ENCODE measurements at regions not wholly inside any gene's neighbourhood (a gene's known extent, or its start where the extent isn't known, plus 50 kb on each side); places are given as distances from the start of the nearest gene placed in this dataset.

- Histone ChIP-seq H3K27me3 (ENCODE audit: control insufficient read depth, insufficient read depth) (no peaks in the 10 kb centered on the region), H3K4me1 (ENCODE audit: control insufficient read depth, insufficient read depth, low read length) (no peaks in the 10 kb centered on the region), H3K4me3 (ENCODE audit: low read length) (no peak overlapping the region), H3K9me3 (ENCODE audit: control insufficient read depth, low read length) (no peaks in the 10 kb centered on the region), H3K27ac (ENCODE audit: low read length) (no peak overlapping the region)
- no peak for DNase-seq
- intact Hi-C loops (cut with DNase I): loop anchor here in 2 of 4 donors (10.0 kb wide), 2 partner anchors 53 to 107 kb away; partner anchors contain the start of genes CAPZB (in 1 of the 2) and NBL1 (in 1 of the 2)
- WGBS: 81% methylated on average over 5 of the region's 5 CpGs
- ATAC-seq: no peak
These were observed 52.5 kb upstream of the NBL1 start for GRCh38 chr1:19591482-19592091.

GRCh38 chr1:19585507-19585906, 58.6 kb upstream of the NBL1 start:
- ATAC-seq (no peak), DNase-seq (no peak)
- no peaks in the 10 kb centered on the region for H3K27me3 ChIP-seq (ENCODE audit: control insufficient read depth, insufficient read depth)
- 97% methylated on average over 1 of the region's 1 CpG for WGBS
- H3K4me1 ChIP-seq (ENCODE audit: control insufficient read depth, insufficient read depth, low read length): no peaks in the 10 kb centered on the region
- no peaks in the 10 kb centered on the region for H3K9me3 ChIP-seq (ENCODE audit: control insufficient read depth, low read length)
- no peak overlapping the region for H3K27ac ChIP-seq (ENCODE audit: low read length)
- no peak overlapping the region for H3K4me3 ChIP-seq (ENCODE audit: low read length)
- intact Hi-C loops (cut with DNase I): no loop called here

DNA sequence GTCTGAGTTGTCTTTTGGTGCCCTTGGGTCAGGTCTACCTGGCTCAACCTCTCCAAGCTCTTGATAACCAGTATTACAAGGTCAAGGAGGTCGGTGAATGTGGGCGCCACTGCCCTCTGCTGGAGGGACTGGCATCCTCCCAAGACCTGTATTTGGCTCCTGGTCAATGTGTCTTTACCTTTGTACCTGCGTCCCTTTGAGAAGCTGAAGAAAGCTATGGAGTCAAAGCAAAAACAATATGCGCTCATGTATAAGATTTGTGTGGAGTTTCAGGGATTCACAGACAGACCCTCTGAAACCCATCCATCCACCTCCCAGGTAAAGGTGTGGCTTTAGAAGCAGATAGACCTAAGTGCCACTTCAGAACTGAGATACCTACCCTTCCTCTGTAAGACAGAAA, 61.8 kb upstream of the NBL1 start:
- DNase-seq (peak; percentile 29 to 75 (median 75)), ATAC-seq (peak in 1 of 2 donors; percentile 43)
- 42% methylated on average over 4 of the region's 4 CpGs for WGBS
- no peak overlapping the region for H3K4me3 ChIP-seq (ENCODE audit: low read length)
- no peaks in the 10 kb centered on the region for H3K4me1 ChIP-seq (ENCODE audit: control insufficient read depth, insufficient read depth, low read length)
- H3K27me3 ChIP-seq (ENCODE audit: control insufficient read depth, insufficient read depth): no peaks in the 10 kb centered on the region
- H3K27ac ChIP-seq (ENCODE audit: low read length): no peak overlapping the region
- H3K9me3 ChIP-seq (ENCODE audit: control insufficient read depth, low read length): no peaks in the 10 kb centered on the region
- intact Hi-C loops (cut with DNase I): no loop called here

- DNase-seq (no peak), ATAC-seq (no peak)
- H3K4me3 ChIP-seq (ENCODE audit: low read length): no peak overlapping the region
- intact Hi-C loops (cut with DNase I): no loop called here
- H3K4me1 ChIP-seq (ENCODE audit: control insufficient read depth, insufficient read depth, low read length): no peaks in the 10 kb centered on the region
- H3K27me3 ChIP-seq (ENCODE audit: control insufficient read depth, insufficient read depth): no peaks in the 10 kb centered on the region
- H3K9me3 ChIP-seq (ENCODE audit: control insufficient read depth, low read length): no peaks in the 10 kb centered on the region
- 92% methylated on average over 7 of the region's 7 CpGs for WGBS
- H3K27ac ChIP-seq (ENCODE audit: low read length): no peak overlapping the region
These were observed 62.7 kb upstream of the NBL1 start for GRCh38 chr1:19581381-19581780.

DNA sequence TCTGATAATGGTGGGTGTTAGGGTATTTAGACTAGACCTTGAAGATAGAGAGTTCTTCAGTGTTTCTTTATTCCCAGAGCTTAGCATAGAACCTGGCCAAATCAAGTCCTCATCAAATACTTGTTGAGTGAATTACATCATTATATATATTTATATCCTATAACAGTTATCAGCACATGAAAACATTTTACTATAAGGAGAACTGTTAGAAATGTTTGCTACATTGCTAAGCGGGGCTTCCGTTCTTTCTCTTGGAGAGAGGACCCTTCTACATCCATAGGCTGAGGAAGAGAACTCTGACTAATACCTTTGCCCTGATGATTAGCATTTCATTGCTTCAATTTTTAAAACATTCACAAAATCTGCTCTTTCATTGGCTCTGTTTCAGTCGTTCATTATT, 66.5 kb upstream of the NBL1 start:
- ATAC-seq (no peak), DNase-seq (no peak)
- Histone ChIP-seq H3K9me3 (ENCODE audit: control insufficient read depth, low read length) (no peaks in the 10 kb centered on the region), H3K4me3 (ENCODE audit: low read length) (no peak overlapping the region), H3K4me1 (ENCODE audit: control insufficient read depth, insufficient read depth, low read length) (no peaks in the 10 kb centered on the region), H3K27me3 (ENCODE audit: control insufficient read depth, insufficient read depth) (no peaks in the 10 kb centered on the region), H3K27ac (ENCODE audit: low read length) (no peak overlapping the region)
- WGBS: 79% methylated on average over 3 of the region's 3 CpGs
- intact Hi-C loops (cut with DNase I): no loop called here

DNA sequence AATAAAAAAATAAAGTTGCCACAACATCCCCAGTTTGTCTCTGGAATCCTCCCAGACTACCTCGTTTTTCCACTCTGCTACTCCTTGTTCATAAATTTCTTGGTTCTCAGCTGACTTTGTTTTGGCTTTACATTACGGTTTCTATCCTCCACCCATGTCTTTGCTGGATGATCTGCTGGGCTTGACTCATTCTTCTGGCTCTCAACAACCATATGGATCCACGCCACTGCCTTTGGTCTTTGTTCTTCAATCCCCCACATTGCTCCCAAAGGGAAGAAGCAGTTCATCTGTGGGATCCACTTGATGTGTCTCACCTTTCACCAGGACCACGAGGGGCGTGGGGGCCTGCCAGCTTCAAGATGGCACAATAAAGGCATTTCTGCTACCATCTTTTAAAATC, 67.1 kb upstream of the NBL1 start:
- ATAC-seq (no peak), DNase-seq (no peak)
- Histone ChIP-seq H3K27me3 (ENCODE audit: control insufficient read depth, insufficient read depth) (no peaks in the 10 kb centered on the region), H3K9me3 (ENCODE audit: control insufficient read depth, low read length) (no peaks in the 10 kb centered on the region), H3K4me3 (ENCODE audit: low read length) (no peak overlapping the region), H3K27ac (ENCODE audit: low read length) (no peak overlapping the region), H3K4me1 (ENCODE audit: control insufficient read depth, insufficient read depth, low read length) (no peaks in the 10 kb centered on the region)
- 64% methylated on average over 5 of the region's 5 CpGs for WGBS
- intact Hi-C loops (cut with DNase I): no loop called here

GRCh38 chr1:19569786-19570185, 74.3 kb upstream of the NBL1 start:
- intact Hi-C loops (cut with DNase I): no loop called here

DNA sequence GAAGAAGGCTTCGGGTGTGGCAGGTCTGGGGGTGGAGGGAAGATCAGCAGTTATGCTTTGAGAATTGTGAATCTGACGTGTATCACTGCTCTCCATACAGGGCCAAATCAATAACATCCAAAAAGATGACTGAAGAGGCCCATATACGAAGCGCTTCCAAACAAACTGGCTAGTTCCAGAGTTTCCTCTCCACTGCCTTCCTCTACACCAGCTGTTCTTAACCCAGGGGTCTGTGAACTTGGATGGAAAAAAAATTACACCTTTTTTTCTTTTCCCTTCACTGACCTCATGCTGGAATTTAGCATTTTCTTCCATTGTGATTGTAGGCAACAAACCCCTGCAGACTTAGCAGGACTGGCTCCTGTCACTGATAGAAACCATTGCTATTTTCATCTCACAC, 77.1 kb upstream of the NBL1 start:
- intact Hi-C loops (cut with DNase I): no loop called here
- H3K27ac ChIP-seq (ENCODE audit: low read length): no peak overlapping the region
- WGBS: 90% methylated on average over 4 of the region's 4 CpGs
- DNase-seq (no peak), ATAC-seq (no peak)
- H3K4me3 ChIP-seq (ENCODE audit: low read length): no peak overlapping the region
- no peaks in the 10 kb centered on the region for H3K27me3 ChIP-seq (ENCODE audit: control insufficient read depth, insufficient read depth)
- peaks cover 5% of the 10 kb centered on the region for H3K4me1 ChIP-seq (ENCODE audit: control insufficient read depth, insufficient read depth, low read length)
- no peaks in the 10 kb centered on the region for H3K9me3 ChIP-seq (ENCODE audit: control insufficient read depth, low read length)

More at GRCh38 chr1:19569786-19570185, 74.3 kb upstream of the NBL1 start:
- H3K27ac ChIP-seq (ENCODE audit: low read length): no peak overlapping the region
- WGBS: 97% methylated on average over 3 of the region's 3 CpGs
- ATAC-seq (no peak), DNase-seq (no peak)
- H3K9me3 ChIP-seq (ENCODE audit: control insufficient read depth, low read length): no peaks in the 10 kb centered on the region
- H3K4me3 ChIP-seq (ENCODE audit: low read length): no peak overlapping the region
- no peaks in the 10 kb centered on the region for H3K27me3 ChIP-seq (ENCODE audit: control insufficient read depth, insufficient read depth)
- no peaks in the 10 kb centered on the region for H3K4me1 ChIP-seq (ENCODE audit: control insufficient read depth, insufficient read depth, low read length)

DNA sequence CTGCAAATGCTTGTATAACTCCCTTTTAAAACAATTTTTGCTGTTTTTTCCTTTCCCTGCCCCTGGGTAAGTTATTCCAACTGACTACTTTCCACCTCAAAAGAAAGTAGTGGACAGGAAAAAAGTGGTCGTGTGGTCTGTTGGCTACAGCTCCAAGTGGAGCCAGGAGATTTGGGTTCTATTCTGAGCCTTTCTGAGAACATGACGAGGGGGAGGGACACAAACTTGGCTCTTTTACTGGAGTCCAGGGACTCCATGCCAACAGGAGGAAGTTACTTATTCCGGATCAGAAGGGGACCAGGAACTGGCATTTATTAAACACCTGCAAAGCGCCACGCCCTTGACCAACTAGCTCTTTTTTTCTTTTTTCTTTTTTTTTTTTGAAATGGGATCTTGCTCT, 79.0 kb upstream of the CAPZB start:
- DNase-seq: no peak
- Histone ChIP-seq H3K9me3 (ENCODE audit: control insufficient read depth, low read length) (no peaks in the 10 kb centered on the region), H3K4me3 (ENCODE audit: low read length) (no peak overlapping the region), H3K27ac (ENCODE audit: low read length) (peak overlapping the region; percentile 56), H3K27me3 (ENCODE audit: control insufficient read depth, insufficient read depth) (no peaks in the 10 kb centered on the region), H3K4me1 (ENCODE audit: control insufficient read depth, insufficient read depth, low read length) (peaks cover 5% of the 10 kb centered on the region)
- ATAC-seq: peak in 1 of 2 donors; percentile 37
- intact Hi-C loops (cut with DNase I): no loop called here
- 50% methylated on average over 5 of the region's 5 CpGs for WGBS

DNA sequence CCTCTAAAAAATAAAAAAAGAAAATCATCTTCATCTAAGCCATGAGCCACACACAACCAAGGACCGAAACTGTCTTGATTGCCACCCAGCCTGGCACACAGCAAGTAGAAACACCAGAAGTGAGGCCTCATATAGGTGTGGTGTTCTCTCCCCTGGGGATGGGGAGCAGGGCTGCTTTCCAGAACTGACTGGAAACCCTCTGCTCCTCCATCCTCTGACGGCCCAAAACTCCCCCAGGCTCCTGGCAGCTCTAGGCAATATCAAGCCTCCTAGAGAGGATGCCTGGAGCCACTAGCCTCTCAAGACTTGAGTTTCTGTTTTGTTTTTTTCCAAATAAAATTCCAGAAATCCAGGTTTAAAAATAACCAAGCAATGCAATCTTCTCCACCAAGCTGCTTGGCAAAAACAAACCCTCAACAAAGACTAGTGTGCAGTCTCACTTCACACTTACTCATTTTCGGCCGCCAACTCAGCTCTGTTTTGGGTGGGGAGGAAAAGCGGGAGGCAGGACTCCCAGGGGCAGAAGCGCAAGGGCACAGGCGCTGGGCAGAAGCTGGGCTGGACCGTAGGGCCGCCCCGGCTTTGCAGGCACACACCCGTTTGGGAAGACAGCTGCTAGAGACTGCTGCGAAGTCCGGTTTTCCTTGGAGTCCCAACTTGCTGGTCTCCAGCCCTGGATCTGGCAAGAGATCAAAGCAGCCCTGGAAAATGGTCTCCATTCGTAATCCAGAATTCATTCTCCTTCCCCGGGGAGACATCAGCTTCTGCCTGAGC, 78.2 kb upstream of the CAPZB start:
- peaks cover 5% of the 10 kb centered on the region for H3K4me1 ChIP-seq (ENCODE audit: control insufficient read depth, insufficient read depth, low read length)
- peak overlapping the region; percentile 53 for H3K27ac ChIP-seq (ENCODE audit: low read length)
- 17% methylated on average over 15 of the region's 15 CpGs for WGBS
- no peaks in the 10 kb centered on the region for H3K9me3 ChIP-seq (ENCODE audit: control insufficient read depth, low read length)
- intact Hi-C loops (cut with DNase I): no loop called here
- H3K27me3 ChIP-seq (ENCODE audit: control insufficient read depth, insufficient read depth): no peaks in the 10 kb centered on the region
- DNase-seq: peak; percentile 68 to 87 (median 87)
- ATAC-seq: peak; percentile 87 to 92
- H3K4me3 ChIP-seq (ENCODE audit: low read length): no peak overlapping the region

GRCh38 chr1:19562847-19563246, 77.5 kb upstream of the CAPZB start:
- no peaks in the 10 kb centered on the region for H3K27me3 ChIP-seq (ENCODE audit: control insufficient read depth, insufficient read depth)
- H3K4me3 ChIP-seq (ENCODE audit: low read length): no peak overlapping the region
- intact Hi-C loops (cut with DNase I): no loop called here

More at GRCh38 chr1:19562847-19563246, 77.5 kb upstream of the CAPZB start:
- WGBS: 91% methylated on average over 2 of the region's 2 CpGs
- ATAC-seq (no peak), DNase-seq (no peak)
- H3K9me3 ChIP-seq (ENCODE audit: control insufficient read depth, low read length): no peaks in the 10 kb centered on the region
- peak overlapping the region; percentile 53 for H3K27ac ChIP-seq (ENCODE audit: low read length)
- peaks cover 5% of the 10 kb centered on the region for H3K4me1 ChIP-seq (ENCODE audit: control insufficient read depth, insufficient read depth, low read length)

Data from right cardiac atrium (tissue), 5 donors.